ENCODE measurements at regions not wholly inside any gene's neighbourhood (a gene's known extent, or its start where the extent isn't known, plus 50 kb on each side); places are given as distances from the start of the nearest gene placed in this dataset.

GRCh38 chr11:104404231-104405175, 240.6 kb upstream of the PDGFD start:
- DNase-seq = no peak

- no peak for DNase-seq
These were observed 239.0 kb upstream of the PDGFD start for GRCh38 chr11:104402812-104403521.

- DNase-seq = no peak
These were observed 230.6 kb upstream of the PDGFD start for GRCh38 chr11:104394508-104394907.

GRCh38 chr11:104390651-104391050, 226.7 kb upstream of the PDGFD start:
- no peak for DNase-seq

- no peak for DNase-seq
These were observed 221.9 kb upstream of the PDGFD start for GRCh38 chr11:104385884-104386283.

- no peak for DNase-seq
These were observed 216.4 kb upstream of the PDGFD start for GRCh38 chr11:104380358-104380757.

- DNase-seq = peak; percentile 25
These were observed 208.2 kb upstream of the PDGFD start for GRCh38 chr11:104372111-104372510.

GRCh38 chr11:104370478-104370877, 206.5 kb upstream of the PDGFD start:
- no peak for DNase-seq

GRCh38 chr11:104369761-104370160, 205.8 kb upstream of the PDGFD start:
- DNase-seq = no peak

- no peak for DNase-seq
These were observed 202.4 kb upstream of the PDGFD start for GRCh38 chr11:104366321-104366734.

GRCh38 chr11:104365676-104366075, 201.7 kb upstream of the PDGFD start:
- DNase-seq = no peak

GRCh38 chr11:104361975-104362374, 198.0 kb upstream of the PDGFD start:
- no peak for DNase-seq

GRCh38 chr11:104352036-104352435, 188.1 kb upstream of the PDGFD start:
- no peak for DNase-seq

- DNase-seq = no peak
These were observed 179.6 kb upstream of the PDGFD start for GRCh38 chr11:104343578-104343977.

- no peak for DNase-seq
These were observed 176.6 kb upstream of the PDGFD start for GRCh38 chr11:104340590-104340989.

- no peak for DNase-seq
These were observed 175.5 kb upstream of the PDGFD start for GRCh38 chr11:104339380-104339831.

- no peak for DNase-seq
These were observed 174.2 kb upstream of the PDGFD start for GRCh38 chr11:104338186-104338585.

- no peak for DNase-seq
These were observed 173.3 kb upstream of the PDGFD start for GRCh38 chr11:104337273-104337672.

- no peak for DNase-seq
These were observed 170.0 kb upstream of the PDGFD start for GRCh38 chr11:104333977-104334376.

- no peak for DNase-seq
These were observed 168.2 kb upstream of the PDGFD start for GRCh38 chr11:104332110-104332509.

GRCh38 chr11:104329078-104329665, 165.2 kb upstream of the PDGFD start:
- no peak for DNase-seq

GRCh38 chr11:104328512-104328907, 164.6 kb upstream of the PDGFD start:
- DNase-seq = no peak

GRCh38 chr11:104327861-104328511, 164.0 kb upstream of the PDGFD start:
- no peak for DNase-seq

All from left hindlimb (tissue), 1 donor.